Fibroblast of gingiva (primary cell): ENCODE measurements at regions not wholly inside any gene's neighbourhood (a gene's known extent, or its start where the extent isn't known, plus 50 kb on each side); places are given as distances from the start of the nearest gene placed in this dataset.
A peak's percentile ranks its signal among the peaks of the same experiment; 100 is the strongest.

Experiments used
- DNase-seq: peaks from one replicate; pipeline ENCODE4 v3.0.0-alpha.2; 2011; ENCODE audit warnings: low read depth

- DNase-seq, result no peak
Measured at GRCh38 chr1:193606035-193606434, 419.6 kb upstream of the B3GALT2 start.

DNA sequence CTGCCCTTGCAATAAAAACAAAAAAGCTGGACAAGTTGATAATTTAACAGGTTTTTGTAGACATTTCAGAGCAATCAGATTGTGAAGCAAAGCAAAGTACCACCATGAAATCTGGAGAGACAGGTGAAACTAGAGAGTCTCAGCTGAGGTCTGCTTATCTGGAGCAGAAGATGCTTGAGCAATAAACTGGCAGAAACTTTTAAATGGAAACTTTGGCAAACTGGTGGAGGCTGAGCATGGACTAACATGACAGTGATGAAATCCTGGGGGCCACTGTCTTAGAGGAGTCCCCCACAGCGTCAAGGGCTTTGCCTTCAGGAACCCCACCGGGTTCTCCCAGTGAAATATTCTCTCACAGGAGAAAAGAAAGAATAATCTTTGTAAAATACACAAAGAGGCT is 416.3 kb upstream of the B3GALT2 start:
- DNase-seq, result no peak

DNA sequence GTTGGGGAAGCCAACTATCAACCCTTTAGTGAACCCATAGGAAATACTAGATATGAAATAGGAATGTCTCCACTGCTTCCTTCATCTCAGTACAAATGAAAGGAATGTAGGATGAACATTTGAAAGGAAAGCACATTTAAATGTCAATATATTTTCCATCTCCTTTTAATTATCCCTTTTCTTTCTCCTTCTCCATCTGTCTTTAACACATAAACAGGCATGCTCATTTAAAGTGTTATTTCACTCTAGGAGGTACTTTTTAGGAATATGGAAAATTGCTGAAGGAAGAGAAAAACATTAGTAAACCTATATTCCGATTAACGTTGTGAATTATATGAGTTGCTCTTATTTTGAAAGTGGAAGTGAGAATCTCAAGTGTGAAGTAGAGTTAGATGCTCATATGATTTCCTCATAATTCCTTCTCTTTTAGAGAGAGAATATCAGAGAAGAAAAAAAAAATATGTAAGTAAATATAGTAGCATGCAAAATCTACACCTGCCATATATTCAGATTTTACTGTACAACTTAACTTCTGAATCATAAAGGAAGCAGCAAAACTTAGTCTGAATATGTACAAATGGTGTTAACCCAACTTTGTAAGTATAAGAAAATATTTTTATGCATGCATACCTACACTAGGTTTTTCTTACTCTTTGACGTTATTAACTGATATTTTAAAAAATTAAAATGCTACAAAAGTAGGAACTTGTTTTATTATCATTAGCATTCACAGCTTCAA is 406.9 kb upstream of the B3GALT2 start:
- no peak for DNase-seq

DNA sequence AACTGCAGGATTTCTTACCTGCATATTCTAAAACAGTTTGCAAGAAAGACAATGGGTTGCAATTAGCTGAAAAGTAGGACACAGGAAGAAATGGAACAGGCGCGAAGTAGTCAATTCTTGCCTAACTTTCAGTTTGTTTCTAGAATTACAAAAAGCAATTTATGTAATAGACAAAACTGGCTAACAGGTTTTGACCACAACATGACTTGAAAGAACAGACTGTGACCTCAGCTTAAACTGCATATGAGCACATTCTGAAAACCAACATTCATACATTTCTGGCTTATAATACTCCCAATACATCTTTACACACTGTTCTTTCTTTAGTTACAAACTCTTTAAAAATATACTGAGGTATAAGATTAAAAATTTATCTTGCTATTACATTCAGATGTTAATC is 405.9 kb upstream of the B3GALT2 start:
- DNase-seq, result no peak

GRCh38 chr1:193590102-193590501 is 403.7 kb upstream of the B3GALT2 start:
- DNase-seq, result no peak

- peak; percentile 35 for DNase-seq
Measured at GRCh38 chr1:193589597-193590040, 403.2 kb upstream of the B3GALT2 start.

DNA sequence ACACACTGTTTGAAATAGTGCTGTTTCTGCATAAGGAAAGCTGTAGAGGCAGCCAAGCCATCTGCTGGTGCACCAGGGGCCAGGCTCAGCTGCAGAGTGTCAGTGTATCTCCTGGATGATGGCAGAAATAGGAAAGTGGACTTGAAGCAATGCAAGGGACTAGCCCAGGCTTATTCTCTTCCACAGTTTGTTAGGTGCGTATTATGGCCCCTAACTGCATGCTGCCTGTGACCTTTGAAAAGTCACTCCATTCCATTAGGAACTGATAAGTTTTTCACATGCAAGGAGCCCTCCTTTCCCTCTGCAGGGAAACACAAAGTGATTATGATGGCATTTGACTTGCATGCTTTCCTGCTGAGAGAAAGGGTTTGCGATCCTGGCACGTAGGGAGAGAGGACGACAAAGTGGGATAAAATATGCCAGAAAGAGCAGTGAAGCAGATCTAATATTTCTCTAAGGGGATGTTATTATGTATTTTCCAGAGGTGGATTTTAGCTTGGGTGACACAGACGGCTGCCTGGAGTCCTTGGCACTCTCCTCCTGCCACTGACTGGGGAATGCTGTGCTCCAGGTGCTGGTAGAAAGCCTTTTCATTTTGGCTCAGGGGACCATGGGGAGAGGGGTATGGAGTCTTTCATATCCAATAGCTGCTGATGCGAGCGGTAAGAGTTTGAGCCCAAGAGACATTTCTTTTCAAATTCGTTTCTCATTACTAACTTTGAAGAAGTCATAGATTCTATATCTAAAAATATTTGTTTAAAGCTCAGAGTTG is 402.1 kb upstream of the B3GALT2 start:
- DNase-seq, result no peak

GRCh38 chr1:193584731-193585239 is 398.4 kb upstream of the B3GALT2 start:
- DNase-seq, result no peak

GRCh38 chr1:193581341-193581740 is 394.9 kb upstream of the B3GALT2 start:
- DNase-seq, result no peak

- no peak for DNase-seq
Measured at GRCh38 chr1:193580419-193580818, 394.0 kb upstream of the B3GALT2 start.

GRCh38 chr1:193579323-193579722 is 392.9 kb upstream of the B3GALT2 start:
- DNase-seq, result no peak

DNA sequence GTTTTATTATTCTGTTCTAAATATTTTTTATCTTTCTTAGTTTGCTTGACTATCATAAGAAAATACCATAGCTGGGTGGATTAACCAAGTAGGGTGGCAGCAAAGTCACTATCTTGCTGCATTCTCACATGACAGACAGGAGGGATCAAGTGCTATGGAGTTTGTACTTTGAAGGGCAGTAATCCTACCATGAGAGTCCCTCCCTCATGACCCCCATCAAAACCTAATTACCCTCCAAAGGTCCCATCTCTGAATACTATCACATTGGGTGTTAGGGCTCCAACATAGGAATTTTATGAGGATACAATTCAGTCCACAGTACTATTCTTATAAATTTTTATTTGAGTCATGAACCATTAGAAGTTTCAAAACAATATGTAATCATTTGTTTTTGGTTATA is 388.5 kb upstream of the B3GALT2 start:
- no peak for DNase-seq

DNA sequence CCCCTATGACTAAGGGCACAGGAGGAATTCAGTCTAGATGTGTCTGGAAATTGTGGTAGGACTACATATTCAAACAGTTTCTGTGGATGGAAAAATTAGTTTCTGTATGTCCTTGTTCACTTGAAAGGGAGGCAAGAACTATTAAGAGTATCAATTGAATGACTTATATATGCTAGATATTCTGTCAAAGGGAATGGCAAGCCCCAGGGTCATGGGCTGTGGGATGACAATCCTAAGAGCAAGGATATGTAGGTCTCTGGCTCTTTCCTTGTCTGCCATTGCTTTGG is 383.5 kb upstream of the B3GALT2 start:
- DNase-seq, result no peak

- peak; percentile 53 for DNase-seq
Measured at GRCh38 chr1:193569096-193569982, 382.9 kb upstream of the B3GALT2 start.

GRCh38 chr1:193568512-193568911 is 382.1 kb upstream of the B3GALT2 start:
- DNase-seq, result no peak

DNA sequence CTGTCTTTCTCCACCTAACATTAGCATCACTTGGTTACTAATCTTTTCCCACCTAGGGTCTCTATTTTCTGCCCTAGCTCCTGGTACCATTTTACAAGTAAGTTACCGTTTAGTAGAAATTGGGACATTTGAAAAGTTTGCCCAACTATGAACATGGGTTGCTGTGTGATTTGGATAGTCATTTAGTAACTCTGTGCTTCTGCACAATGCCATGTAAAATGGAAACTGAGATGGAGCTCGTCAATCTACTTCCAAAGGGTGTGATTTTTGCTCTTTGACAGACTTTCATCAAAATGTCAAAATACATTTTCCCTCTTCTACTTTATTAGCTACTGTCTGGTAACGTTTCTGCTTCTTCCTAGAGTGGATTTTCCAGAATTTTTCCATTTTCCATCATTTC is 381.5 kb upstream of the B3GALT2 start:
- no peak for DNase-seq

- DNase-seq, result no peak
Measured at GRCh38 chr1:193566735-193567134, 380.3 kb upstream of the B3GALT2 start.

GRCh38 chr1:193565971-193566577 is 379.7 kb upstream of the B3GALT2 start:
- no peak for DNase-seq

DNA sequence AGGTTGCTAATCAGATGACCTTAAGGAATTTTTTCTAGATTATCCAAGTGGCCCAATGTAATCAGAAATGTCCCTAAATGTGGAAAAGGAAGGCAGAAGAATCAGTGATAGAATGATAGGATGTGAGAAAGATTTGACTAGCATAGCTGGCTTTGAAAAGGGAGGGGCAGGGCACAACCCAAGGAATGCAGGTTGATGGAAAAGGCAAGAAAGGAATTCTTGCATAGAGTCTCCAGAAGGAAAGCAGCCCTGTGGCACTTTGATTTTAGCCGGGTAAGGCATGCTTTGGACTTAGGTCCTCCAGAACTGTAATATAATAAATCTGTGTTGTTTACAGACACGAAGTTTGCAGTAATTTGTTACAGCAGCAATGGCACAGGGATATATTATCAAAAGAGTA is 375.7 kb upstream of the B3GALT2 start:
- no peak for DNase-seq

DNA sequence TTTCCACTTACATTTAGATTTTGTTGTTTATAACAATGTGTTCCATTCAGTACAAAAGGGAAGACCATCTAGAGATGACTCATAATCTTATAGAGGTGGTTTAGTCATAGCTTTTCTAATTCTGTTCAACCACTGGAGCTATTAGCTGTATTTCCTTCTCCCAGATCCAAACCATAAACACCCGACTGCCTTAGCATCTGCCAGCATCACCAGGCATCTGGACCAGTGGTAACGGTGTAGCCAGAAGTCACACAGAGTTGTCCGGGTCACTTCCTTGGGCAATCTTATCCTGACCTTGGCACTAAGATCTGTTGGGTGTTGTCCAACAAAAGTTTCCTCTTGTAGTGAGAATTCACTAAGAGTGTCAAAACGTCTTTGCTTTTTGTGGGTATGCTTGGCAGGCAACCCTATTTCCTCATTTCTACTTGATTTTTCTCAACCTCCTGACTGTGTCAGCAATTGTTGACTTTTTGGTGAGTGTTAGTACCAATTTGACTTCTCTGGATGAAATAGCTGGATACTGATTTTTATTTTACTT is 372.1 kb upstream of the B3GALT2 start:
- DNase-seq, result peak; percentile 95

DNA sequence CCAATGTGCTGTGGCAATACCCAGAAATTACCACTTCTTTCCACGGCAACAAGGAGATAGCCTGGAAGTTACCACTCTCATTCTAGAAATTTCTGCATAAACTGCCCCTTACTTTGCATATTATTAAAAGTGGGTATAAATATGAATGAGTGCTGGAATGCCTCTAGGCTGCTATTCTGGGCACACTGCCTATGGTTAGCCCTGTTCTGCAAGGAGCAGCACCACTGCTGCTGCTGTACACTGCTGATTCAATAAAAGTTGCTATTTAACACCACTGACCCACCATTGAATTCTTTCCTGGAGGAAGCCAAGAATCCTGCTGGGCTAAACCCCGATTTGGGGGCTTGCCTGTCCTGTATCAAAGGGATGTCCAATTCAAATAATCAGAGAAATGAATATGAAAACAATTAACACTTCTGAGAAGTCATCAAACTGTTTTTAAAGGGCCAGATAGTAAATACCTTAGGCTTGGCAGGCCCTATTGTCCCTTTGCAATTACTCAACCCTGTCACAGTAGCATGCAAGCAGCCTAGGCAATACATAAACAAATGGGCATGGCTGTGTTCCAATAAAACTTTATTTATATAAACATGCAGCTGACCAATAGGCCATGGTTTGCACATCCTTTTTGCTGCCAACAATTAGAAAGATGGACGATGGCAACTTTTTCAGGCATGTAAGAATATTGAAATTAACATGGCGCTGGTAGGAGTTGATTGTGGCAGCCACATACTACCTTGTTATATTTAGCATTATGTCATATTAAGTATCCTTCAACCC is 369.4 kb upstream of the B3GALT2 start:
- peak; percentile 14 for DNase-seq
